Esophagus muscularis mucosa (tissue), 4 donors: ENCODE measurements at regions not wholly inside any gene's neighbourhood (a gene's known extent, or its start where the extent isn't known, plus 50 kb on each side); places are given as distances from the start of the nearest gene placed in this dataset.
"Not testable (repeated sequence)": the region's sequence is repeated elsewhere in the genome, so short reads cannot be mapped to it uniquely, and the experiment has no call there.

Experiments used
- EP300 ChIP-seq: sonication (generic); formaldehyde crosslinking; IDR thresholded peaks from one replicate; pipeline ENCODE4 v1.6.1; 2017; ENCODE audit warnings: antibody characterized with exemption
- POLR2AphosphoS5 ChIP-seq, 2 donors: sonication (generic); formaldehyde crosslinking; IDR thresholded peaks; one replicate each; pipeline ENCODE4 v1.6.1; 2017; ENCODE audit warnings: antibody characterized with exemption in 2 of 2
- TF ChIP-seq, protein P1 (sequence below), 3 experiments: fragments of 200-600 bp in 2 of 3; fragments of 450-650 bp in 1 of 3; sonication (generic) in 2 of 3; IDR thresholded peaks; one replicate each; pipeline ENCODE4 v1.5.1; 2017 to 2019; ENCODE audit warnings: antibody characterized with exemption in 3 of 3, mild to moderate bottlenecking in 2 of 3, moderate library complexity in 1 of 3

DNA sequence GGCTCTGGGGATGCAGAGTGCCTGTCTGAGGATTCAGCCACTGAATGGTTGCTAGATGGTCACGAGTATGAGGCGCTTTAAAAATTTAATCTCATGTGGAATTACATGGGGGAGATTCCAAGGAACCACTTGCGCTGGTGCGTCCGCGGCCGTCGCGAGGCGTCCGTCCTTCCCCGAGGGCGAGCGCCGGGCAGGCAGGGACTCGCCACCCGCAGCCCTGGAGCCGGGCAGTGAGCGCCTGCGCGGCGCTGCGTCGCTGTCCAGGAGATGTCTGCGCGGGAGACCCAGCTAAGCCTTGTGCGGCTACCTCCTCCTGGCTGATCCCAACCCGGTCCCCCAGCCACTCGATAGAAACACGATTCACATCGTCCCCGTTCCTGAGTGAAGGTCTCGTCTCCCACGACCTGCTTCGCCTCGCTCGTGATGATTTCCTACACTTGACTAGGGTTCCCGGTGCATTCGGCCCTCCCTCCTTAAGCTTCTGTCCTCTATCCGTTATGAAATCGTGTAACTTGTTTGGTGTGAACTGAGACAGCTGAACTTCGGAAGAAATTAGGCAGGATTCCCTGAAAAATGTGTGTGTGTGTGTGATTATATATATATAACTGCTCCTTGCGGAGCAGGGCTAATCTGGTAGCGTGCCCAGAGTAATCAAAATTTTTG is 536.4 kb downstream of the PRIM2 start:
- TF ChIP-seq, protein P1, sequence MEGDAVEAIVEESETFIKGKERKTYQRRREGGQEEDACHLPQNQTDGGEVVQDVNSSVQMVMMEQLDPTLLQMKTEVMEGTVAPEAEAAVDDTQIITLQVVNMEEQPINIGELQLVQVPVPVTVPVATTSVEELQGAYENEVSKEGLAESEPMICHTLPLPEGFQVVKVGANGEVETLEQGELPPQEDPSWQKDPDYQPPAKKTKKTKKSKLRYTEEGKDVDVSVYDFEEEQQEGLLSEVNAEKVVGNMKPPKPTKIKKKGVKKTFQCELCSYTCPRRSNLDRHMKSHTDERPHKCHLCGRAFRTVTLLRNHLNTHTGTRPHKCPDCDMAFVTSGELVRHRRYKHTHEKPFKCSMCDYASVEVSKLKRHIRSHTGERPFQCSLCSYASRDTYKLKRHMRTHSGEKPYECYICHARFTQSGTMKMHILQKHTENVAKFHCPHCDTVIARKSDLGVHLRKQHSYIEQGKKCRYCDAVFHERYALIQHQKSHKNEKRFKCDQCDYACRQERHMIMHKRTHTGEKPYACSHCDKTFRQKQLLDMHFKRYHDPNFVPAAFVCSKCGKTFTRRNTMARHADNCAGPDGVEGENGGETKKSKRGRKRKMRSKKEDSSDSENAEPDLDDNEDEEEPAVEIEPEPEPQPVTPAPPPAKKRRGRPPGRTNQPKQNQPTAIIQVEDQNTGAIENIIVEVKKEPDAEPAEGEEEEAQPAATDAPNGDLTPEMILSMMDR (IDR thresholded peaks at IDR 0.05): not testable (repeated sequence)
- TF ChIP-seq POLR2AphosphoS5 (IDR thresholded peaks at IDR 0.05); EP300: not testable (repeated sequence)
